Fibroblast of lung (primary cell): ENCODE measurements at regions not wholly inside any gene's neighbourhood (a gene's known extent, or its start where the extent isn't known, plus 50 kb on each side); places are given as distances from the start of the nearest gene placed in this dataset.

Source experiments
- DNase-seq, 2 donors: peaks; one replicate each; pipeline versions ENCODE4 v3.0.0 to v3.0.0-alpha.2; 2010; ENCODE audit warnings: low read depth in 2 of 2
- H2AFZ ChIP-seq: 2 replicates; pipeline ENCODE4 v1.5.1; 2012; ENCODE audit warnings: low read length, control low read depth, inconsistent platforms
- H3K27ac ChIP-seq: 2 replicates; pipeline ENCODE4 v1.5.1; 2011; ENCODE audit warnings: low read length, control low read depth; ENCODE audit not compliant: insufficient read depth
- H3K27me3 ChIP-seq: 2 replicates; pipeline ENCODE4 v1.5.1; 2011; ENCODE audit warnings: mild to moderate bottlenecking, low read length; ENCODE audit not compliant: control insufficient read depth, insufficient read depth
- H3K36me3 ChIP-seq: 2 replicates; pipeline ENCODE4 v1.5.1; 2011; ENCODE audit warnings: low read length; ENCODE audit not compliant: control insufficient read depth, insufficient read depth
- H3K4me1 ChIP-seq: 2 replicates; pipeline ENCODE4 v1.5.1; 2011; ENCODE audit warnings: low read length; ENCODE audit not compliant: control insufficient read depth, insufficient read depth; ENCODE audit errors: extremely low read depth
- H3K4me2 ChIP-seq: 2 replicates; pipeline ENCODE4 v1.5.1; 2011; ENCODE audit warnings: low read length, control low read depth; ENCODE audit not compliant: insufficient read depth; ENCODE audit errors: extremely low read depth
- H3K4me3 ChIP-seq, 4 experiments: fragments of 200-600 bp in 1 of 4; sonication (generic) in 1 of 4; replicated peaks in 1 of 4; 2 replicates each; pipeline ENCODE4 v1.5.1; 2011 to 2016; ENCODE audit warnings: low read length in 4 of 4, low read depth in 3 of 4, mild to moderate bottlenecking in 3 of 4, control low read depth in 2 of 4, inconsistent platforms in 1 of 4, mixed read lengths in 1 of 4; ENCODE audit not compliant: insufficient read depth in 1 of 4; ENCODE audit errors: control extremely low read depth in 1 of 4
- H3K79me2 ChIP-seq: 2 replicates; pipeline ENCODE4 v1.5.1; 2012; ENCODE audit warnings: mild to moderate bottlenecking, low read length, inconsistent platforms; ENCODE audit not compliant: control insufficient read depth, insufficient read depth
- H3K9ac ChIP-seq: 2 replicates; pipeline ENCODE4 v1.5.1; 2011; ENCODE audit warnings: mild to moderate bottlenecking, low read length, control low read depth; ENCODE audit not compliant: insufficient read depth
- H3K9me3 ChIP-seq: 2 replicates; pipeline ENCODE4 v1.5.1; 2012; ENCODE audit warnings: low read depth, low read length; ENCODE audit not compliant: control insufficient read depth, insufficient read depth
- H4K20me1 ChIP-seq: 2 replicates; pipeline ENCODE4 v1.5.1; 2011; ENCODE audit warnings: low read length; ENCODE audit not compliant: control insufficient read depth, insufficient read depth; ENCODE audit errors: extremely low read depth
- CTCF ChIP-seq, 2 donors: IDR thresholded peaks in 1 of 2; conservative IDR thresholded peaks in 1 of 2; 1 replicate in 1 of 2; 2 replicates in 1 of 2; pipeline ENCODE4 v1.5.1; 2011 to 2012; ENCODE audit warnings: low read length in 2 of 2, control low read depth in 1 of 2, inconsistent platforms in 1 of 2, low read depth in 1 of 2, mild to moderate bottlenecking in 1 of 2
- EZH2 ChIP-seq: IDR thresholded peaks from 2 replicates; pipeline ENCODE4 v1.5.1; 2012; ENCODE audit warnings: low read length, control low read depth, mild to moderate bottlenecking; ENCODE audit errors: missing control alignments

DNA sequence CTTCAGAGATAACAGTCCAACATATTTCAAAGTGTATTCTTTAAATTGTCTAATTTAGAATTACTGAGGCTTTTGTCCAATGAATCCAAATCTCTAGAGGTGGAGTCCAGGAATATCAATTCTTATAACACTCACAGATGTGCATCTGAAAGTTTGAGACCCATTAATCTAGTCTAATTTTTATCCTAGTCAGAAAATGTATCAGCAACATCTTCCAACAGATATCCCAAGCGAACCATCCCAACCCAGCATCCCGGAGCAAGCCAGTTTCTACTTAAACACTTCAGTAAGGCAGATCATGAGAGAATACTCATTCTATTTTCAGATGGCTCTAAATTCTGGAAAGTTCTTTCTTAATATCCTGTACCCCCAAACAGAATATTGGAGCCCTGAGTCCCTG, 113.5 kb downstream of the BBS10 start:
- TF ChIP-seq CTCF (conservative IDR thresholded peaks at IDR 0.05 in 1 of 2, IDR thresholded peaks at IDR 0.05 in 1 of 2; ENCODE audit: low read depth in 1 of 2, low read length in 2 of 2) (no peak), EZH2 (no peak)
- H3K4me2 ChIP-seq, result no peak overlapping the region
- no peaks in the 10 kb centered on the region for H4K20me1 ChIP-seq
- no peaks in the 10 kb centered on the region for H3K27me3 ChIP-seq
- no peak overlapping the region for H2AFZ ChIP-seq
- no peak overlapping the region for H3K27ac ChIP-seq
- no peaks in the 10 kb centered on the region for H3K9me3 ChIP-seq
- H3K36me3 ChIP-seq, result no peaks in the 10 kb centered on the region
- H3K79me2 ChIP-seq, result no peaks in the 10 kb centered on the region
- no peak for DNase-seq
- H3K4me1 ChIP-seq, result no peaks in the 10 kb centered on the region
- H3K4me3 ChIP-seq, result no peak overlapping the region
- H3K9ac ChIP-seq, result no peak overlapping the region

DNA sequence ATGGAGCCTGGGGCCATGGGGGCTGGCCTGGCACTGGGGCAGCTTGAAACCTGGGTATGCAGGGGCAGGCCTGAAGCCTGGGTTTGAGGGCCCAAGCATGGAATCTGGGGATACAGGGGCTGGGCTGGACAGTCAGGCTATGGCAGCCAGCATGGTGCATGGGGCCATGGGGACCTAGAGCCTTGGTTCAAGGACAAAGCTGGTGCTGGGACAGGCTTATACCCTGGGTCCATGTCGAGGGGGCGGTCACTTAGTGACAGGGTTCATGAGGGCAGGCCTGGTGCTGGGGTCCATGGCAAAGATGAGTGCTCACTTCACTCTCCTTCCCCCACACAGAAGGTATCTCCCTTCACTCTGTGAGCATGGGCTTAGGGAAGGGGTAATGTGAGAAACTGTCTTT, 116.2 kb downstream of the BBS10 start:
- no peak overlapping the region for H3K4me3 ChIP-seq
- no peaks in the 10 kb centered on the region for H4K20me1 ChIP-seq
- no peaks in the 10 kb centered on the region for H3K36me3 ChIP-seq
- no peak for DNase-seq
- no peaks in the 10 kb centered on the region for H3K27me3 ChIP-seq
- H3K9me3 ChIP-seq, result no peaks in the 10 kb centered on the region
- no peak for TF ChIP-seq EZH2
- TF ChIP-seq CTCF (conservative IDR thresholded peaks at IDR 0.05 in 1 of 2, IDR thresholded peaks at IDR 0.05 in 1 of 2; ENCODE audit: low read depth in 1 of 2, low read length in 2 of 2), result no peak
- no peaks in the 10 kb centered on the region for H3K4me1 ChIP-seq
- no peaks in the 10 kb centered on the region for H3K79me2 ChIP-seq
- no peak overlapping the region for H3K4me2 ChIP-seq
- no peak overlapping the region for H2AFZ ChIP-seq
- no peak overlapping the region for H3K27ac ChIP-seq
- H3K9ac ChIP-seq, result no peak overlapping the region

GRCh38 chr12:76226956-76227355, 121.3 kb downstream of the BBS10 start:
- Histone ChIP-seq H3K4me3 (no peak overlapping the region), H3K27me3 (no peaks in the 10 kb centered on the region), H2AFZ (no peak overlapping the region), H3K79me2 (no peaks in the 10 kb centered on the region), H3K9ac (no peak overlapping the region), H3K4me2 (no peak overlapping the region), H3K27ac (no peak overlapping the region), H3K4me1 (no peaks in the 10 kb centered on the region), H3K36me3 (no peaks in the 10 kb centered on the region), H4K20me1 (no peaks in the 10 kb centered on the region), H3K9me3 (no peaks in the 10 kb centered on the region)
- DNase-seq, result no peak
- TF ChIP-seq EZH2 (no peak), CTCF (conservative IDR thresholded peaks at IDR 0.05 in 1 of 2, IDR thresholded peaks at IDR 0.05 in 1 of 2; ENCODE audit: low read depth in 1 of 2, low read length in 2 of 2) (no peak)
